Head of caudate nucleus (tissue), 42 donors: ENCODE measurements at regions not wholly inside any gene's neighbourhood (a gene's known extent, or its start where the extent isn't known, plus 50 kb on each side); places are given as distances from the start of the nearest gene placed in this dataset.
"Not testable (repeated sequence)": the region's sequence is repeated elsewhere in the genome, so short reads cannot be mapped to it uniquely, and the experiment has no call there.

ENCODE experiments used
- DNase-seq, 42 donors: peaks; one replicate each; pipeline versions ENCODE4 v3.0.0 to v3.0.0-alpha.2; 2020 to 2021; ENCODE audit warnings: mixed read lengths in 7 of 42
- intact Hi-C: fragments of 100-400 bp; cut with DNase I; formaldehyde crosslinking; loops from one replicate; pipeline ENCODE4 v1.15.0; 2022

DNA sequence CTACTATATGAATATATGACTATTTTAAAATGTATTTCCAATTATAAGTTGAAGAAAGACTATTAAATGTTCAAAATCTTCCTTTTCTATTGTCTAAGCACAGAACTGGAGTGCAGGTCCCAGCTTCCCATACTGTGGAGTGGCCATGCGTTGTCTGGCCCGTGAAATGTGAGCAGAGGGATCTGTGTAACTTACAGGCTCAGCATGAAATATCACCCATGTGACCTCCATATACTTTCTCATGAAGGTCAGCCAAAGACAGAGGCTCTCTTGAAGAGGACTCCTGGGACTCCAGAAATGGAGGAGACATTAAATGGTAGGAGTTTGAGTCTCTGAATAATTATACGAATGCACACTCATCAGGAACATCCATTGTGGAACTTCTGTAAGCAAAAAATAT lies 92.4 kb upstream of the CAV2 start:
- no peak for DNase-seq
- intact Hi-C loops: no loop called here

GRCh38 chr7:116408166-116408565 lies 91.4 kb upstream of the CAV2 start:
- no peak for DNase-seq
- intact Hi-C loops: no loop called here

- intact Hi-C loops, DNase-seq: not testable (repeated sequence)
Observed at GRCh38 chr7:116408831-116409453, 90.6 kb upstream of the CAV2 start.

- DNase-seq, intact Hi-C loops: not testable (repeated sequence)
Observed at GRCh38 chr7:116410694-116411093, 88.8 kb upstream of the CAV2 start.

GRCh38 chr7:116417593-116418345 lies 81.8 kb upstream of the CAV2 start:
- peak in 17 of 42 donors; percentile 4 to 51 (median 18) for DNase-seq
- intact Hi-C loops: no loop called here

DNA sequence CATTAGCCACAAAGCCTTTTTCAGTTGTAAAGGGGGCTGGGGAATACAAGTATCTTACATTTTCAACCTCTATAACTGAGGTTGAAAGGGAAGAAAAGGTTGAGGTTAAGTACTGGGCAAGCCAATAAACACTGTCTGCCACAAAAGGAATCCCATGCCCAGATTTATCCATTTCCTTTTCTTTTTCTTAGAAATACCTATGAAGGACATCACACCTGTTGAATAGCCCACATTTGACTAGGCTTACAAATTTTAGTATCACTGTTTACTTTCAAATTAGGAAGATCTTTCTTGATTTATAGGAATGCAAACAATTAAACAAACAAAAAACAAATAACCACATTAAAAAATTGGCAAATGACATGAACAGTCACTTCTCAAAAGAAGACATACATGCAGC lies 81.0 kb upstream of the CAV2 start:
- intact Hi-C loops: no loop called here
- no peak for DNase-seq

GRCh38 chr7:116420003-116420402 lies 79.5 kb upstream of the CAV2 start:
- intact Hi-C loops: no loop called here
- DNase-seq: no peak

DNA sequence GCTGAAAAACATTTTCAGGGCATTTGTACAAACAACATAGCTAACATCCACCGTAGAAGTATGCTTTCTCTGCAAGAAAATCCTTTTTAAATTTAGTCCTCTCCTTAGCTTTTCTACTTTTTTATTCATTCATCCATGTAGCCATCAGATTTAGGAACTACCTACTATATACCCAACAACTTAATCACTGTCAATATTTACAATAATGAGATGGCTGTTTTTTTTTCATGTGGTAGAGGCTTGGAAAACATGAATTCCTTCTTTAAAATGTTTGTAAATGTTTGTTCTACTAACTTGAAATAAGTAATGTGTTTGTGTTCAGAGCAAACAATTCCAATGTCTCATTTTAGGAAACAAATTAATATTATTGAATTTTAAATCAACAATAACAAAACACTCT lies 78.2 kb upstream of the CAV2 start:
- intact Hi-C loops: no loop called here
- no peak for DNase-seq

GRCh38 chr7:116422683-116423082 lies 76.9 kb upstream of the CAV2 start:
- intact Hi-C loops: no loop called here
- no peak for DNase-seq

DNA sequence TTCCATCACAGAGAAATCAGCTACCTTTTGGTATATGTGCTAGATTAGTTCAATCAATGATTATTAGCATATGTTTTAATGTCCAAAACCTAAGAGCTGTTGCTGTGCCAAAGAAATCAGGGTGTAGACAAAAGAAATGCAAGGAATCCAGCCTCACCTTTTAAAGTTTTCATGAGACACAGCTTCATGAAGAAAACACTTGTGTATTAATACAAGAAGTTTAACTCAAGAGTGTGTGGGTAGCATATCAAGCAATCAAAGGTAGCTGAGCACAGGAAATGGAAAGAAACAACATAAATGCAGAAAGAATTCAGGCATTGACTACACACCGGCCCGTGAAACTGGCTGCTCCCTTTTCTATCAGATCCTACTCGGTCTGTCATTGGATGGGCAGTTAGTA lies 76.0 kb upstream of the CAV2 start:
- no peak for DNase-seq
- intact Hi-C loops: no loop called here

- DNase-seq: no peak
- intact Hi-C loops: no loop called here
Observed at GRCh38 chr7:116425647-116426209, 73.8 kb upstream of the CAV2 start.

DNA sequence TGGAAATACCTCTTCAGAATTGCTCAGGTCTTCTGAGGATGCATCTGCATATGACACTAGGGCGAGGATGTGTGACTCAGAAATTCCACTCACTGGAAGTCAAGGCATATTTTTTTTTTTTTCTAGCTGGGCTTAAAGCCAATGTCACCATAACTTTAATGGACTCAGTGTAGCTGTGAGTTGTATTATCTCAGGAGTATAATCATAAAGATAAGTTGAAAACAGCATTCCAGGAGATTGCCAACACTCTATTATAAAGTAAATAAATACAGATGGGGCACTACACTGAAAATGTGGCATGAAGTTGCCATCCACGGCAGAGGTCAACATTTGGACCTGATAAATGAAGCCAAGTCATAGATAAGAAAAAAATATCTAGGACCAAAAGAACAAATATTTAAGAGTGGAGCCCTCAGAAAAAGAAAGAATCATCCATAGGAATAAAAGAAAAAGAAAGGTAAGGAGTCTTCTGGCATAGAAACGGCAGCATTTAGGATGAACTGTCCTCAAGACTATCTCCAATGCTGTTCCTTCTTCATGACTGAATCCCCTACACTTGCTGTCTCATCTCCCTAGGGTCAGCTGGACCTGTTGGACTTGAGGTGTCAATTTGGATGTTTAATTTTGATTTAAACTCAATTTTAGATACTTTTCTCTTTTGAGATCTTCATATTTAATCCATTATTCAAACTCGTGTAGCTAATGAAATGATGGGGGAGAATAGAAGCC lies 72.9 kb upstream of the CAV2 start:
- no peak for DNase-seq
- intact Hi-C loops: no loop called here

DNA sequence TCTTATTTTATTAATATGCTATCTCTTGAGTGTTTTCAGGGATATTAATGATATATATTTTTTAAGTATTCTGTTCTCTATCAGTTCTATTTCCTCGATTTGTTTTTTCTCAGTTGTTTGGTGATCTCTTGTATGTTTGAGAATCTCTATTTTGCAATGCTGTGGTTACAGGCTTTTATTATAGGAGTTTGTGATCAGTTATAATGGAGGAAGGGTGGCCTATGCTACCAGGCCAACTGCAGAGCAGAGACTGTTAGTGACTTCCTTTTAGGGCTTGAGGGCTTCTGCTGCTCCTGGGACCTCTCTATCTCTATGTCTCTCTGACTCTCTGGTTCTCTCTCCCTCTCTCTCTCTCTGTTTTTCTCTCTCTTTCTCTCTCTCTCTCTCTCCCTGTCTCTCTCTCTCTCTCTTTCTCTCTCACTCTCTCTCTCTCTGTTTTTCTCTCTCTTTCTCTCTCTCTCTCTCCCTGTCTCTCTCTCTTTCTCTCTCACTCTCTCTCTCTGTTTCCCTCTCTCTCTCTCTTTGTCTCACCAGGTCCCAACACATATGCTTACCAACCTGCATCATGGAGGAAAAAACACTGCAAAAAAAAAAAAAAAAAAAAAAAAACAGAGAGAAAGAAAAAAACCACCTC lies 69.4 kb upstream of the CAV2 start:
- intact Hi-C loops: no loop called here
- DNase-seq: no peak

- intact Hi-C loops: no loop called here
Observed at GRCh38 chr7:116431787-116432526, 67.6 kb upstream of the CAV2 start.

DNA sequence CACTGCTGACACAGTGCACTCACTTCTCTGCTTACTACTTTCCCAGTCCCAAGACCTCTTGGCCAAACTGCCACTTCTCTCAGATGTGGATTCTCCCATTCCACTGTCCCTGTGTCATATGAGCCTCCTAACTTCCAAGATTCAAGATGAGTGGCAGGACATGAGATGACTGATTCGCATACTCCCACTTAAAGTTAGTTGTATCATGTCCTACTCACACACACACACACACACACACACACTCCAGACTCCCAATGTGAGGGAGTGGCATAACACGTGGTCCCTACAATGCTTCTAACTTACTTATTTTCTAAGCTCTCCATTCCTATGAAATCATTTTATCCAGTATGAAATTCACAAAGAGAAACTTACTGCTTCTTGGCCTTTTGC lies 67.0 kb upstream of the CAV2 start:
- no peak for DNase-seq
- intact Hi-C loops: no loop called here

More at GRCh38 chr7:116431787-116432526, 67.6 kb upstream of the CAV2 start:
- no peak for DNase-seq

GRCh38 chr7:116433246-116433645 lies 66.3 kb upstream of the CAV2 start:
- DNase-seq: no peak
- intact Hi-C loops: no loop called here

DNA sequence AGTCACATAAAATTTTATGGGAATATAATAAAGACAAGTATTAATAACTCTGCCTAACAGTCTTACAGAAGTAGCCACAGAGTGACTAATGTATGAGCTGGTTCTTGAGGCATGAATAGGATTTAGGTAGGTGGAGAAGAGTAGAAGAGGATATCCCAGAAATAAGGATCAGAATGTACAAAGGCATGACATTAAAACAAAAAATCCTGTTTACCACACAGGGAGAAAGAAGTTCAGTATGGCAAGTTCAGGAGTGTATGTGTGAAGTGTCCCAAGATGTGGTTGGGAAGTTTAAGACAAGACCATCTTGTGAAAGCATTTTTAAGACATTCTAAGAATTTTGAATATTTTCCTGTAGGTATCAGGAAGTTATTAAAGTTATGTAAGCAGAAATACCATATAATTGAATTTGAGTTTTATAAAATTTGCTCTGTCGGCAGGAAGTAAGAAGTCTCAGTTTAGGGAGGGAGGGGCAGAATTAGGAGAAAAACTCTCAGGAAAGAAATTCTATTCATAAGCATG lies 64.7 kb upstream of the CAV2 start:
- DNase-seq: no peak
- intact Hi-C loops: no loop called here

GRCh38 chr7:116436305-116436826 lies 63.2 kb upstream of the CAV2 start:
- DNase-seq: no peak
- intact Hi-C loops: no loop called here
